Neural cell (in vitro differentiated cells): ENCODE measurements at regions not wholly inside any gene's neighbourhood (a gene's known extent, or its start where the extent isn't known, plus 50 kb on each side); places are given as distances from the start of the nearest gene placed in this dataset.

Experiments used
- H2AFZ ChIP-seq: fragments of 200-600, 300-800 bp; sonication (generic), shearing (Covaris generic); 2 replicates; pipeline ENCODE4 v1.6.0; 2014; ENCODE audit warnings: low read depth, mild to moderate bottlenecking, antibody characterized with exemption, low read length, moderate library complexity
- H3F3A ChIP-seq: fragments of 200-600 bp; shearing (Covaris generic); 2 replicates; pipeline ENCODE4 v1.6.1; 2016; ENCODE audit warnings: mild to moderate bottlenecking, moderate library complexity, mixed read lengths, antibody characterized with exemption, low read length; ENCODE audit not compliant: insufficient read depth, poor library complexity, severe bottlenecking
- H3K27ac ChIP-seq: fragments of 200-600, 300-800 bp; sonication (generic), shearing (Covaris generic); 2 replicates; pipeline ENCODE4 v1.5.1; 2014; ENCODE audit warnings: mild to moderate bottlenecking, low read length, moderate library complexity
- H3K27me3 ChIP-seq: fragments of 300-800, 200-600 bp; sonication (generic), shearing (Covaris generic); 2 replicates; pipeline ENCODE4 v1.6.0; 2014; ENCODE audit warnings: mild to moderate bottlenecking, low read depth, low read length, moderate library complexity; ENCODE audit not compliant: insufficient read depth
- H3K36me3 ChIP-seq: fragments of 300-800, 200-600 bp; sonication (generic), shearing (Covaris generic); 2 replicates; pipeline ENCODE4 v1.5.1; 2014; ENCODE audit warnings: mild to moderate bottlenecking, antibody characterized with exemption, low read length, moderate library complexity; ENCODE audit not compliant: insufficient read depth
- H3K4me2 ChIP-seq: fragments of 300-800, 200-600 bp; sonication (generic), shearing (Covaris generic); 2 replicates; pipeline ENCODE4 v1.6.0; 2014; ENCODE audit warnings: mild to moderate bottlenecking, low read length
- H3K4me3 ChIP-seq: fragments of 300-800, 200-600 bp; sonication (generic), shearing (Covaris generic); 2 replicates; pipeline ENCODE4 v1.5.1; 2014; ENCODE audit warnings: mild to moderate bottlenecking, low read length, moderate library complexity
- H3K79me2 ChIP-seq: fragments of 200-600 bp; shearing (Covaris generic); replicated peaks from 2 replicates; pipeline ENCODE4 v1.6.0; 2014; ENCODE audit warnings: mild to moderate bottlenecking, low read length, moderate library complexity; ENCODE audit not compliant: insufficient read depth
- H3K9ac ChIP-seq: fragments of 300-800, 200-600 bp; sonication (generic), shearing (Covaris generic); 2 replicates; pipeline ENCODE4 v1.6.1; 2016; ENCODE audit warnings: mild to moderate bottlenecking, low read length, mixed read lengths
- H3K9me2 ChIP-seq: fragments of 200-600 bp; shearing (Covaris generic); 2 replicates; pipeline ENCODE4 v1.6.1; 2016; ENCODE audit warnings: mild to moderate bottlenecking, low read length, mixed read lengths; ENCODE audit not compliant: insufficient read depth
- H3K9me3 ChIP-seq: fragments of 200-600, 300-800 bp; sonication (generic), shearing (Covaris generic); 2 replicates; pipeline ENCODE4 v1.6.1; 2016; ENCODE audit warnings: mild to moderate bottlenecking, mixed run types, low read length, moderate library complexity, mixed read lengths
- H4K20me1 ChIP-seq: fragments of 200-600 bp; shearing (Covaris generic); 2 replicates; pipeline ENCODE4 v1.6.1; 2016; ENCODE audit warnings: mild to moderate bottlenecking, mixed run types; ENCODE audit not compliant: insufficient read depth
- EP300 ChIP-seq: fragments of 450-650 bp; conservative IDR thresholded peaks from 2 replicates; pipeline ENCODE4 v1.6.1; 2014; ENCODE audit warnings: antibody characterized with exemption, mild to moderate bottlenecking, moderate library complexity; ENCODE audit not compliant: poor library complexity, severe bottlenecking
- EZH2 ChIP-seq: fragments of 200-600, 300-800 bp; shearing (Covaris generic), sonication (generic); IDR thresholded peaks from 2 replicates; pipeline ENCODE4 v1.6.1; 2014; ENCODE audit warnings: antibody characterized with exemption, low read length, borderline replicate concordance, mild to moderate bottlenecking; ENCODE audit not compliant: insufficient read depth, poor library complexity, severe bottlenecking
- MXI1 ChIP-seq: fragments of 450-650 bp; conservative IDR thresholded peaks from 2 replicates; pipeline ENCODE4 v1.6.1; 2014; ENCODE audit warnings: antibody characterized with exemption, mild to moderate bottlenecking; ENCODE audit not compliant: poor library complexity, severe bottlenecking
- POLR2AphosphoS5 ChIP-seq: IDR thresholded peaks from 2 replicates; pipeline ENCODE4 v1.6.1; 2012
- RAD21 ChIP-seq: fragments of 450-650 bp; conservative IDR thresholded peaks from 2 replicates; pipeline ENCODE4 v1.6.1; 2014; ENCODE audit warnings: antibody characterized with exemption, mild to moderate bottlenecking, moderate library complexity
- SMC3 ChIP-seq: fragments of 450-650 bp; conservative IDR thresholded peaks from 2 replicates; pipeline ENCODE4 v1.6.1; 2014; ENCODE audit warnings: antibody characterized with exemption, mild to moderate bottlenecking, moderate library complexity; ENCODE audit not compliant: poor library complexity
- TAF1 ChIP-seq: IDR thresholded peaks from 2 replicates; pipeline ENCODE4 v1.6.1; 2012; ENCODE audit warnings: low read depth
- TF ChIP-seq, protein P1 (sequence below): IDR thresholded peaks from 2 replicates; pipeline ENCODE4 v1.6.1; 2012; ENCODE audit warnings: borderline replicate concordance
- TF ChIP-seq, protein P2 (sequence below): fragments of 450-650 bp; IDR thresholded peaks from 2 replicates; pipeline ENCODE4 v1.5.1; 2014; ENCODE audit warnings: antibody characterized with exemption, mild to moderate bottlenecking, moderate library complexity; ENCODE audit not compliant: poor library complexity, severe bottlenecking

DNA sequence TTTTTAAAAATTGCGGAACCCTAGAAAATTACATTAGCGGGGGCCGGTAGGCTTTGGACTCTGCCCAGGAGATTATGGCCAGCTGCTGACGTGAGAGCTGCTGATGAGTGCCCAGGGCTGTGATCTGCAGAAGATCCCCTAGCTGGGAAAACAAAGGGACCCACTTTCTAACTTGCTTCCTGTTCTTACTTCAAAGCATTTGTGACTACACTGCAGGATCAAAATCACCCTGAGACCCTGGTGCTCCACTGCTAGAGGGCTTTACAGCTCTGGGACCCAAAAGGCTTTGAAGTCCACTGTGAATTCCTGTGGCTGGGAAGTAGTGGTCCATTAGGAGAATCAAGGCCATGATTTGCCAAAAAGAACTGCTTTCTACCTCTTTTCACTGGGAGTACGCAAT, 499.4 kb upstream of the AKR1E2 start:
- H3K9me3 ChIP-seq, result no peaks in the 10 kb centered on the region
- H2AFZ ChIP-seq, result no peak overlapping the region
- no peak overlapping the region for H3K4me2 ChIP-seq
- H3K36me3 ChIP-seq, result no peaks in the 10 kb centered on the region
- TF ChIP-seq SMC3 (no peak), MXI1 (no peak), TAF1 (no peak), EP300 (no peak), EZH2 (no peak), POLR2AphosphoS5 (no peak), RAD21 (no peak)
- TF ChIP-seq, protein P1, sequence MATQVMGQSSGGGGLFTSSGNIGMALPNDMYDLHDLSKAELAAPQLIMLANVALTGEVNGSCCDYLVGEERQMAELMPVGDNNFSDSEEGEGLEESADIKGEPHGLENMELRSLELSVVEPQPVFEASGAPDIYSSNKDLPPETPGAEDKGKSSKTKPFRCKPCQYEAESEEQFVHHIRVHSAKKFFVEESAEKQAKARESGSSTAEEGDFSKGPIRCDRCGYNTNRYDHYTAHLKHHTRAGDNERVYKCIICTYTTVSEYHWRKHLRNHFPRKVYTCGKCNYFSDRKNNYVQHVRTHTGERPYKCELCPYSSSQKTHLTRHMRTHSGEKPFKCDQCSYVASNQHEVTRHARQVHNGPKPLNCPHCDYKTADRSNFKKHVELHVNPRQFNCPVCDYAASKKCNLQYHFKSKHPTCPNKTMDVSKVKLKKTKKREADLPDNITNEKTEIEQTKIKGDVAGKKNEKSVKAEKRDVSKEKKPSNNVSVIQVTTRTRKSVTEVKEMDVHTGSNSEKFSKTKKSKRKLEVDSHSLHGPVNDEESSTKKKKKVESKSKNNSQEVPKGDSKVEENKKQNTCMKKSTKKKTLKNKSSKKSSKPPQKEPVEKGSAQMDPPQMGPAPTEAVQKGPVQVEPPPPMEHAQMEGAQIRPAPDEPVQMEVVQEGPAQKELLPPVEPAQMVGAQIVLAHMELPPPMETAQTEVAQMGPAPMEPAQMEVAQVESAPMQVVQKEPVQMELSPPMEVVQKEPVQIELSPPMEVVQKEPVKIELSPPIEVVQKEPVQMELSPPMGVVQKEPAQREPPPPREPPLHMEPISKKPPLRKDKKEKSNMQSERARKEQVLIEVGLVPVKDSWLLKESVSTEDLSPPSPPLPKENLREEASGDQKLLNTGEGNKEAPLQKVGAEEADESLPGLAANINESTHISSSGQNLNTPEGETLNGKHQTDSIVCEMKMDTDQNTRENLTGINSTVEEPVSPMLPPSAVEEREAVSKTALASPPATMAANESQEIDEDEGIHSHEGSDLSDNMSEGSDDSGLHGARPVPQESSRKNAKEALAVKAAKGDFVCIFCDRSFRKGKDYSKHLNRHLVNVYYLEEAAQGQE, result no peak
- TF ChIP-seq, protein P2, sequence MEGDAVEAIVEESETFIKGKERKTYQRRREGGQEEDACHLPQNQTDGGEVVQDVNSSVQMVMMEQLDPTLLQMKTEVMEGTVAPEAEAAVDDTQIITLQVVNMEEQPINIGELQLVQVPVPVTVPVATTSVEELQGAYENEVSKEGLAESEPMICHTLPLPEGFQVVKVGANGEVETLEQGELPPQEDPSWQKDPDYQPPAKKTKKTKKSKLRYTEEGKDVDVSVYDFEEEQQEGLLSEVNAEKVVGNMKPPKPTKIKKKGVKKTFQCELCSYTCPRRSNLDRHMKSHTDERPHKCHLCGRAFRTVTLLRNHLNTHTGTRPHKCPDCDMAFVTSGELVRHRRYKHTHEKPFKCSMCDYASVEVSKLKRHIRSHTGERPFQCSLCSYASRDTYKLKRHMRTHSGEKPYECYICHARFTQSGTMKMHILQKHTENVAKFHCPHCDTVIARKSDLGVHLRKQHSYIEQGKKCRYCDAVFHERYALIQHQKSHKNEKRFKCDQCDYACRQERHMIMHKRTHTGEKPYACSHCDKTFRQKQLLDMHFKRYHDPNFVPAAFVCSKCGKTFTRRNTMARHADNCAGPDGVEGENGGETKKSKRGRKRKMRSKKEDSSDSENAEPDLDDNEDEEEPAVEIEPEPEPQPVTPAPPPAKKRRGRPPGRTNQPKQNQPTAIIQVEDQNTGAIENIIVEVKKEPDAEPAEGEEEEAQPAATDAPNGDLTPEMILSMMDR, result no peak
- H3F3A ChIP-seq, result no peaks in the 10 kb centered on the region
- no peaks in the 10 kb centered on the region for H3K9me2 ChIP-seq
- no peak overlapping the region for H3K4me3 ChIP-seq
- H3K9ac ChIP-seq, result no peak overlapping the region
- no peaks in the 10 kb centered on the region for H3K79me2 ChIP-seq
- H3K27me3 ChIP-seq, result no peaks in the 10 kb centered on the region
- H3K27ac ChIP-seq, result no peak overlapping the region
- H4K20me1 ChIP-seq, result no peaks in the 10 kb centered on the region

DNA sequence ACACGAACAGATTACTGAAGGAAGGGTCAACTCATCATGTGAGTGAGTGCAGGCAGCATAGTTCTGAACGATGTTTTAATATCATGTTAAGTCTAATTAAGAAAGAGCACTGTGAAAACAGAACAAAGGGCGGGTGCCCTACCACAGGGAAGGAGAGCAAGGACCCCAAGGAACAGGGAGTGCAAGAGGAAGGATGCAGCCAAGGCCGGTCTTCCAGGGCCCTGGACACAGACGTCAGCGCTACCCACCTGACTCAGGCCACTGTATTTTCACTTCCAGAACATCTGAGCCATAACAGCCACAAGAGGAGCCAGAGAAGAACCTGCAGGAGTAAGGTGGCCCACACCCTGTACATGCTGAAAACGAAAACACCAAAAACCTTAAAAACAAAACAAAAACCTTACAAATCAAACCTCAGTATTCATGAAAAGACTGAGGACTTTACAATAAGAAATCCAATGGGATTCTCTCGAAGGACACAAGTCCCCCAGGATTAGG, 506.1 kb upstream of the AKR1E2 start:
- H3K4me2 ChIP-seq, result no peak overlapping the region
- no peaks in the 10 kb centered on the region for H3K9me2 ChIP-seq
- no peak for TF ChIP-seq MXI1
- no peak for TF ChIP-seq SMC3
- TF ChIP-seq, protein P2, result no peak
- TF ChIP-seq EZH2, result no peak
- TF ChIP-seq POLR2AphosphoS5, result no peak
- no peak for TF ChIP-seq TAF1
- TF ChIP-seq, protein P1, result no peak
- TF ChIP-seq RAD21, result no peak
- TF ChIP-seq EP300, result no peak
- no peaks in the 10 kb centered on the region for H3F3A ChIP-seq
- H2AFZ ChIP-seq, result no peak overlapping the region
- no peaks in the 10 kb centered on the region for H4K20me1 ChIP-seq
- H3K36me3 ChIP-seq, result no peaks in the 10 kb centered on the region
- H3K9me3 ChIP-seq, result no peaks in the 10 kb centered on the region
- H3K4me3 ChIP-seq, result no peak overlapping the region
- H3K9ac ChIP-seq, result no peak overlapping the region
- H3K27me3 ChIP-seq, result no peaks in the 10 kb centered on the region
- H3K27ac ChIP-seq, result no peak overlapping the region
- no peaks in the 10 kb centered on the region for H3K79me2 ChIP-seq
